Mucosa of stomach (tissue), 1 donor: ENCODE measurements at regions not wholly inside any gene's neighbourhood (a gene's known extent, or its start where the extent isn't known, plus 50 kb on each side); places are given as distances from the start of the nearest gene placed in this dataset.

Experiments
- H3K27me3 ChIP-seq: one replicate; pipeline ENCODE4 v1.7.0; 2013; ENCODE audit warnings: mild to moderate bottlenecking, low read length; ENCODE audit not compliant: control insufficient read depth, insufficient read depth
- H3K36me3 ChIP-seq: one replicate; pipeline ENCODE4 v1.7.0; 2013; ENCODE audit warnings: low read length; ENCODE audit not compliant: control insufficient read depth, insufficient read depth
- H3K4me1 ChIP-seq: one replicate; pipeline ENCODE4 v1.7.0; 2013; ENCODE audit warnings: mild to moderate bottlenecking, low read length; ENCODE audit not compliant: control insufficient read depth, insufficient read depth
- H3K4me3 ChIP-seq: one replicate; pipeline ENCODE4 v1.7.0; 2013; ENCODE audit warnings: low read length
- H3K9ac ChIP-seq: one replicate; pipeline ENCODE4 v1.7.0; 2013; ENCODE audit warnings: mild to moderate bottlenecking, low read length, moderate library complexity
- H3K9me3 ChIP-seq: one replicate; pipeline ENCODE4 v1.7.0; 2013; ENCODE audit warnings: mild to moderate bottlenecking, low read length, moderate library complexity; ENCODE audit not compliant: control insufficient read depth
- donor health status: Pancreatic carcinoma.

GRCh38 chr3:178056868-178057267 lies 479.4 kb upstream of the KCNMB2 start:
- Histone ChIP-seq H3K4me1 (no peaks in the 10 kb centered on the region), H3K27me3 (no peaks in the 10 kb centered on the region), H3K9me3 (no peaks in the 10 kb centered on the region), H3K9ac (no peak overlapping the region), H3K36me3 (no peaks in the 10 kb centered on the region), H3K4me3 (no peak overlapping the region)

DNA sequence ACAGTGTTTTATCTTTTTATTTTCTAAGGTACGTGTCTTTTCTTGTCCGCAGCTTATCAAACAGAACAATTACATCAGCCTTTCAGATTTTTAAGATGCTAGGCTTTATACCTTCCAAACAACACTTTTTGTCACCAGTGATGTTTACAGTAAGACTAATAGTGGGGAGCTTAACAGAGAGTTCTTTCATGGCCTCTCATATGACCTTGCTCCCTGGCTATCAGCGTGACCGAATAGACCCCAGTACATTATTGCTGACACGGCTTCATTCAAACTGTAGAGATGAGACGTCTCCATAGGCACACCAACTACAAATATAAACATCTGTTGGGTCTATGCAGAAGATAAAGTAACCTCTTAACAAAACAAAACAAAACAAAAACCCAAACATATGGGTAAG lies 477.6 kb upstream of the KCNMB2 start:
- H3K36me3 ChIP-seq, result no peaks in the 10 kb centered on the region
- H3K4me3 ChIP-seq, result no peak overlapping the region
- no peaks in the 10 kb centered on the region for H3K4me1 ChIP-seq
- H3K9me3 ChIP-seq, result no peaks in the 10 kb centered on the region
- H3K27me3 ChIP-seq, result no peaks in the 10 kb centered on the region
- no peak overlapping the region for H3K9ac ChIP-seq

- Histone ChIP-seq H3K27me3 (no peaks in the 10 kb centered on the region), H3K9me3 (no peaks in the 10 kb centered on the region), H3K9ac (no peak overlapping the region), H3K36me3 (no peaks in the 10 kb centered on the region), H3K4me1 (no peaks in the 10 kb centered on the region), H3K4me3 (no peak overlapping the region)
These were observed 477.1 kb upstream of the KCNMB2 start for GRCh38 chr3:178059119-178059518.

DNA sequence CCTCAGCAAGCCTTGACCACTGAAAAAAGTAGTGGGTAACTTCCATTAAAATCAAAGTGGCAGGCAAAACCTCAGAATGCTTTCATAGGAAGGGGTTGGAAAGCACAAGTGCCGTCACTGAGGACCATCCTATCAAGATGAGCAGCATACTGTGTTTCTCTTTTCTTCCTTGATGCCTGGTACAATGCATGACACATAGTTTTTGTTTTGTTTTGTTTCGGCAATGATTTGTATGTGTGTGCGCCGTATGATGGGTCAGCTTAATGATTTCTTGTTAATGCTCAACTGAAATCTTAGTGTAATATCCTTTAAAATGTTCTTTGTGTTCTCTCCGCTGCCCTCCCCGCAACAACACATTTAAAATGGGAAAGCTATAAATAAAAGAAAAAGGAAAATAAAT lies 476.4 kb upstream of the KCNMB2 start:
- Histone ChIP-seq H3K27me3 (no peaks in the 10 kb centered on the region), H3K36me3 (no peaks in the 10 kb centered on the region), H3K9ac (no peak overlapping the region), H3K4me1 (no peaks in the 10 kb centered on the region), H3K9me3 (no peaks in the 10 kb centered on the region), H3K4me3 (no peak overlapping the region)

DNA sequence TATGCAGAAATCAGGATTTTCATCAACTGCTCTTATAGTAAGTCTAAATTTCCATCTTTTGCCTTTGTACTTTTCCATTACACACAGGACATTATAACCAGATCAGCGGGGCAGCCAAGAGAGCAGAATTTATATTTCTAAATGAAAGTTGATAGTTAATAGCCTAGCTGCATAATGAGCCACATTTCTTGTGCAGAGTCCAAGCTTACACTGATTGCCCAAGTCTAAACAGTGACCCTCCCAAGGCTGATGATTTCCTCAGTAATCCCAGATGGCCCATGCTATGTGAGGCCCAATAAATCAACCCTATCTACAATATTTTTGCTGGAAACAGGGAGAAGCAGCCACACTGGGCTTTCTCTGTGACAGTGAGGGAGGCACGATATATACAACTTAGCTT lies 475.8 kb upstream of the KCNMB2 start:
- H3K27me3 ChIP-seq, result no peaks in the 10 kb centered on the region
- H3K4me3 ChIP-seq, result no peak overlapping the region
- no peaks in the 10 kb centered on the region for H3K9me3 ChIP-seq
- H3K9ac ChIP-seq, result no peak overlapping the region
- no peaks in the 10 kb centered on the region for H3K36me3 ChIP-seq
- H3K4me1 ChIP-seq, result no peaks in the 10 kb centered on the region

DNA sequence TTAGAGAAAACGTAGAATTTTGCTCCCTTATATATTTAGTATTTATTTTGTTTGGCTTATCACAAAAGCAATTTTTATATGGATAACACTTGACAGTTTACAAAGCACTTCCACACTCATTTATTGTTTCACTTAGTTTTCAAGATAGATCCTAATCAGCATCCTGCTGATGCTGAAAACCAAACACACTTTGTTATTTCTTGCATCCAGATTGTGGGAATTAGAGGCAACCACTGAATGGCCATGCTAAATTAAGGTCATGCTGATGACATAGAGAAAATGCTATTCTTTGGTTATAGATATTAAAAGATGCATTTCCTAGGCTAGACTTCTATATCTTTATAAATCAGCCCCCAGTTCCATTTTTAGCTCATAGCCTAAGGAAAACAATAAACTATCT lies 474.1 kb upstream of the KCNMB2 start:
- no peak overlapping the region for H3K4me3 ChIP-seq
- H3K36me3 ChIP-seq, result no peaks in the 10 kb centered on the region
- no peak overlapping the region for H3K9ac ChIP-seq
- no peaks in the 10 kb centered on the region for H3K9me3 ChIP-seq
- no peaks in the 10 kb centered on the region for H3K4me1 ChIP-seq
- no peaks in the 10 kb centered on the region for H3K27me3 ChIP-seq

DNA sequence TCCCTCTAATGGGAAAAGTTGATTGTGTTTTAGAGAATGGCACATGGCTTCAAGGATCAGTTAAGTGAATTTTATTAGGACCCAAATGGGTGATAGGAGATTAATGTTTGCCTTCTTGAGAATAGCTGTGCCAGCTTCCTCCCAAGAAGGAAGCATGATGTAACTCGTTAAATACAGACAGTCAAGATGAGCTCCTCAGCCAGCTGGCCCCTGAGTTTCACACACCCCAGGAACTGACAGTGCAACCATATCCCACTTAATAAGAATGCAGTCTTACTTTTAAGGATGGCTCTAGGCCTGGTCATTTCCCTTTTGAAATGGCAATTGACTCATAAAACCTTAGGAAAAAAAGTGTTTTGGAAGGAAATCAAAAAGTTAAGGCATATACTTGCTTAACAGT lies 472.8 kb upstream of the KCNMB2 start:
- H3K36me3 ChIP-seq, result no peaks in the 10 kb centered on the region
- no peak overlapping the region for H3K9ac ChIP-seq
- H3K27me3 ChIP-seq, result no peaks in the 10 kb centered on the region
- no peak overlapping the region for H3K4me3 ChIP-seq
- no peaks in the 10 kb centered on the region for H3K4me1 ChIP-seq
- no peaks in the 10 kb centered on the region for H3K9me3 ChIP-seq

DNA sequence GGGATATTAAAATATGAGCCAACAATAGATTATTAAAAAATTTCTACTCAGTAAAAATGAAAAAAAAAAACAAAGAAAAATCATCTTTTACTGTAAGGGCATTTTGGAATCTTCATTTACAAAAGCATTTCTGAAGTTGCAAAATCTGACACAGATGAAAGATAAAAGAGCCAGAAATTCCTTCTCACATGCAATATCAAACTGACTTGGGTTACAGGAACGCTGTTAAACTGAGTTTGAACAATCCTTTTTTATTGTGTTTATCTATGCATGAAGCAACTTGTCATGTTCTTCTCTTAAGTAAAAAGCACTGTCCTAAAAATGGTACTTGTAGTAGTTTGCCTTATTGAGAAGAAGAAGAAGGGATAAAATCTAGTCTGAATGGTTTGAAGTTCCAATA lies 468.5 kb upstream of the KCNMB2 start:
- no peaks in the 10 kb centered on the region for H3K9me3 ChIP-seq
- H3K36me3 ChIP-seq, result no peaks in the 10 kb centered on the region
- H3K27me3 ChIP-seq, result no peaks in the 10 kb centered on the region
- H3K4me1 ChIP-seq, result no peaks in the 10 kb centered on the region
- H3K9ac ChIP-seq, result no peak overlapping the region
- H3K4me3 ChIP-seq, result no peak overlapping the region

GRCh38 chr3:178072391-178073305 lies 463.6 kb upstream of the KCNMB2 start:
- no peaks in the 10 kb centered on the region for H3K9me3 ChIP-seq
- H3K27me3 ChIP-seq, result no peaks in the 10 kb centered on the region
- H3K4me3 ChIP-seq, result no peak overlapping the region
- no peaks in the 10 kb centered on the region for H3K4me1 ChIP-seq
- no peaks in the 10 kb centered on the region for H3K36me3 ChIP-seq
- H3K9ac ChIP-seq, result no peak overlapping the region

DNA sequence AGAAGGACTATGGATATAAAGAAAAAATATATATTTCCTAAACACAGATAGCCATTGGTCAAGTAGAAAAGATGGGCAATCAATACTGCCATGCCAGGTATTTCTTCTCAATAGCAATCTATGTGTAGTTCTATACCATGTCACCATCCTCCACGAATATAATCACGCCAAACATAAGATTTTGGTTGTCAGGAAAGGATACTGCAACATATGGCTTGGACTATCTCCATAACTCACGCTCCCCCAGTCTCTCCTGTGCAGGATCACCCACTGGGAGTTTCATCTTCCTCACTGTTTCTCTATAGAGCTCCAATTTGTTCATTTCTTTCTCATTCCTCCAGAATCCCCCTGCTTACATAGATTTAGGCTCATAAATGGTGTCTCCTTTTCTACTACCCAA lies 462.9 kb upstream of the KCNMB2 start:
- H3K9me3 ChIP-seq, result no peaks in the 10 kb centered on the region
- H3K9ac ChIP-seq, result no peak overlapping the region
- H3K4me3 ChIP-seq, result no peak overlapping the region
- H3K4me1 ChIP-seq, result no peaks in the 10 kb centered on the region
- no peaks in the 10 kb centered on the region for H3K36me3 ChIP-seq
- H3K27me3 ChIP-seq, result no peaks in the 10 kb centered on the region

DNA sequence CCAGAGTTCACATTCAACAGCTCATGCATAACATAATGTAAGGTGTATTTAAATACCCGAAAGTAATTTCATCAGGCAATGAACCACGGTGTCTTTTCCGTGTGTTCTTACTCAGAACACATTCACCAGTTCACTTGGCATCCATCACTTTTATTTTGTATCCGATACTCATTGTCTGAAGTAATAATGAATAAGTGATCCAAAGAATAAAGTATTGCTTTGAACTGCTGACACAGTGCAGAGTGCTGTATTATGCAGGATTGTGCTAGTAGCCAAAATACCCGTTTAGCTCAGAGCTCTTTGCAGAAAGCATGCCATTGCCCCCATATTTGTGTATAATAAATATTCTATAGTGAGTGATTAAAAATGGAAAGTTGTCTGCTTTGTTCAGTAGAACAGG lies 460.9 kb upstream of the KCNMB2 start:
- Histone ChIP-seq H3K9ac (no peak overlapping the region), H3K36me3 (no peaks in the 10 kb centered on the region), H3K4me3 (no peak overlapping the region), H3K9me3 (no peaks in the 10 kb centered on the region), H3K4me1 (no peaks in the 10 kb centered on the region), H3K27me3 (no peaks in the 10 kb centered on the region)

- H3K4me1 ChIP-seq, result no peaks in the 10 kb centered on the region
- H3K4me3 ChIP-seq, result no peak overlapping the region
These were observed 457.3 kb upstream of the KCNMB2 start for GRCh38 chr3:178078953-178079352.

DNA sequence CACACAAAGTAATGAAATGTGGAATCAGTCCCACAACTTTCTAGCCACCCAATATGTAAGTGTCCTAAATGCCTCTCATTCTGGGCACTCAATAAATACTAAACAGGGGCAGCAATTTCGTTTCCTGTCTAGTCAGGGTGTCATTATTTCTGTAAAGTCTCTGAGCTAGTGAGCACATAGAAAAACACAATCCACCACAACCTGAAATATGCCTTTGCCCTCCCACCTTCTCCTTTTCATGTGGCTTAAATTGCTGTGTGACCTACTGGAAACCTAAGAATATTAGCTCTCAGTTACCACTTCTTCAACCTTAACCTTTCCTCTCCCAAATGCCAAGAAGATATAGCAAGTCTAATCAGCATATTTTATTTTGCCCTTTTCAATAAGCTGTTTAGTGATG lies 456.3 kb upstream of the KCNMB2 start:
- no peaks in the 10 kb centered on the region for H3K36me3 ChIP-seq
- no peaks in the 10 kb centered on the region for H3K27me3 ChIP-seq
- H3K4me1 ChIP-seq, result peaks cover 2% of the 10 kb centered on the region
- H3K4me3 ChIP-seq, result no peak overlapping the region
- H3K9ac ChIP-seq, result no peak overlapping the region
- H3K9me3 ChIP-seq, result no peaks in the 10 kb centered on the region

More at GRCh38 chr3:178078953-178079352, 457.3 kb upstream of the KCNMB2 start:
- Histone ChIP-seq H3K9ac (no peak overlapping the region), H3K27me3 (no peaks in the 10 kb centered on the region), H3K36me3 (no peaks in the 10 kb centered on the region), H3K9me3 (no peaks in the 10 kb centered on the region)
